HFF-Myc (cell line): ENCODE measurements at regions not wholly inside any gene's neighbourhood (a gene's known extent, or its start where the extent isn't known, plus 50 kb on each side); places are given as distances from the start of the nearest gene placed in this dataset.
A peak's percentile ranks its signal among the peaks of the same experiment; 100 is the strongest.

Experiments used
- DNase-seq: peaks from one replicate; pipeline ENCODE4 v3.0.0-alpha.2; 2011; ENCODE audit warnings: low read depth; ENCODE audit errors: extremely low read depth
- H3K4me3 ChIP-seq: replicated peaks from 2 replicates; pipeline ENCODE4 v1.5.1; 2011; ENCODE audit warnings: low read depth, mild to moderate bottlenecking, control low read depth, low read length
- TF ChIP-seq, protein P1 (sequence below): IDR thresholded peaks from 2 replicates; pipeline ENCODE4 v1.5.1; 2012; ENCODE audit warnings: mild to moderate bottlenecking, low read depth, low read length, control low read depth; ENCODE audit errors: missing control alignments

- TF ChIP-seq, protein P1, sequence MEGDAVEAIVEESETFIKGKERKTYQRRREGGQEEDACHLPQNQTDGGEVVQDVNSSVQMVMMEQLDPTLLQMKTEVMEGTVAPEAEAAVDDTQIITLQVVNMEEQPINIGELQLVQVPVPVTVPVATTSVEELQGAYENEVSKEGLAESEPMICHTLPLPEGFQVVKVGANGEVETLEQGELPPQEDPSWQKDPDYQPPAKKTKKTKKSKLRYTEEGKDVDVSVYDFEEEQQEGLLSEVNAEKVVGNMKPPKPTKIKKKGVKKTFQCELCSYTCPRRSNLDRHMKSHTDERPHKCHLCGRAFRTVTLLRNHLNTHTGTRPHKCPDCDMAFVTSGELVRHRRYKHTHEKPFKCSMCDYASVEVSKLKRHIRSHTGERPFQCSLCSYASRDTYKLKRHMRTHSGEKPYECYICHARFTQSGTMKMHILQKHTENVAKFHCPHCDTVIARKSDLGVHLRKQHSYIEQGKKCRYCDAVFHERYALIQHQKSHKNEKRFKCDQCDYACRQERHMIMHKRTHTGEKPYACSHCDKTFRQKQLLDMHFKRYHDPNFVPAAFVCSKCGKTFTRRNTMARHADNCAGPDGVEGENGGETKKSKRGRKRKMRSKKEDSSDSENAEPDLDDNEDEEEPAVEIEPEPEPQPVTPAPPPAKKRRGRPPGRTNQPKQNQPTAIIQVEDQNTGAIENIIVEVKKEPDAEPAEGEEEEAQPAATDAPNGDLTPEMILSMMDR = no peak
- no peak for DNase-seq
- H3K4me3 ChIP-seq = no peak overlapping the region
These were observed 530.6 kb downstream of the CCDC85A start for GRCh38 chr2:56714400-56714799.

DNA sequence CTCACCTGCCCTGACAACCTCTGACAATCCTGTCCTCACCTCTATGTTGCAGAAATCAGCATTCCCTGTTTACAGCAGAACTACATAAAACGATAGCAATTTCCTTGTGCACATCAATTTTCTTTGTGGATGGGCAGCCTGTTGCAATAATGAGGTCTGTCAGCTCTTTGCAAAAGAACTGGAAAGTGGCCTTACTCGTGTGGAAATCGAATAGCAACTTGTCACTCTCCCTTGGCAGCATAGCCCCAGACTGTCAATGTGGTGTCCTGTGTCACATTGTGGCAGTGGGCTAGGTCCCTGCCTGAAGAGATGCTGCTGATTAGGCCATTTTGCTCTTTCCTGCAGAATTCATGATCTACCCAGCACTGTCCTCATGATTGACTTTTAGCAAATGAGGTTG, 531.9 kb downstream of the CCDC85A start:
- TF ChIP-seq, protein P1 = no peak
- no peak for DNase-seq

DNA sequence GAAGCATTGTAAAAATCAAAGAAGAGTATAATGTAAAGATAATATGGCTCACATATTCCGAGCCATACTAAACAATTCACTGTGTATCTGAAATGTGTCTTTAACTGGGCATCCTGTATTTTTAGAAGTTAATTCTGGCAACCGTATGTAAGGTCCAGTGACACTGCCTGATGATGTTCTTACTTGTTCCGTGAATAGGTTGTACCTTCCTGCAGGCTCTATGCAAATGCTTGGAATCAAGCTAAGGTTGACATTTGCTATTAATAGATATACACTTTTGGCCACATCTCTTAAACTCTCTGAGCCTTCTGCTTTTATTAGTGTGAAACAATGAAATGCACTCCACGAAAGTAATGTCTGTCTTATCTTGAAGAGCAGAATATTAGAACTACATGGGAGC, 534.6 kb downstream of the CCDC85A start:
- no peak for DNase-seq
- no peak overlapping the region for H3K4me3 ChIP-seq
- TF ChIP-seq, protein P1 = no peak

More for the DNA sequence above, 531.9 kb downstream of the CCDC85A start:
- H3K4me3 ChIP-seq = no peak overlapping the region

DNA sequence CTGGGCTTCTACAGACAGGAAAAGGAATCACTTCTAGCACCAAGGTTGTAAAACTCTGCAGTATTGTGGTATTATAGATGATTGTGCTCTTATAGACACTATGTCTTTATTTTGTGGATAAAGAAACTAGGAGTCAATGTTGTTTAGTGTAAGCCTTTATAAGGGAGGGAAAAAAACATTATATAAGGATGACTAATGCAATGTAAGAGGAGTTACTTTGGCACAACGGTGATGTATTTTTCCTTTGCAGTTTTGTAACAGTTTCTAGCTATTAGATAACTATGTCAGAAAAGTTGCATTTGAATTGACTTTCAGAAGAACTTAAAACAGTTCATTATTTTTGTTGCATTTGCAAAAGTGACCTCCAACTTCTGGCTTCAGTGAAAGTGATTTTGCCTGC, 545.4 kb downstream of the CCDC85A start:
- H3K4me3 ChIP-seq = no peak overlapping the region
- TF ChIP-seq, protein P1 = no peak
- no peak for DNase-seq

DNA sequence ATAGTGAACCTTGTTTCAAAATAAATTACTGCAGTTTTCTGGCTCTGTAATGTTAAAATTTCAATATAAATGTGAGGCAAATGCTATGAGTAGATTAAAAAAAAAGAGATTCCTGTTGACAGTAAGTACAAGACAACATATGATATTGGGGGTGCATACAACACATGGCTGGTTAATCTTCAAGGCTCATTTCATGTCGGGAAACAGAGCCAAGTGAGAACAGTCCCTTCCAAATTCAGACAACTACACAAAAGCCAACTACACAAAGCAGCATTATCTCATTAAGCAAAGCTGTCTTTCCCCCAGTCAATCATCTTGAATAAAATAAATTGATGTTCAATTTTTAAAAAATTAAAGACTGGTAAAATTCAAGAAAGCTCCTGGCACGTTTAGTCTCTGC, 549.2 kb downstream of the CCDC85A start:
- TF ChIP-seq, protein P1 = no peak
- DNase-seq = no peak
- no peak overlapping the region for H3K4me3 ChIP-seq

DNA sequence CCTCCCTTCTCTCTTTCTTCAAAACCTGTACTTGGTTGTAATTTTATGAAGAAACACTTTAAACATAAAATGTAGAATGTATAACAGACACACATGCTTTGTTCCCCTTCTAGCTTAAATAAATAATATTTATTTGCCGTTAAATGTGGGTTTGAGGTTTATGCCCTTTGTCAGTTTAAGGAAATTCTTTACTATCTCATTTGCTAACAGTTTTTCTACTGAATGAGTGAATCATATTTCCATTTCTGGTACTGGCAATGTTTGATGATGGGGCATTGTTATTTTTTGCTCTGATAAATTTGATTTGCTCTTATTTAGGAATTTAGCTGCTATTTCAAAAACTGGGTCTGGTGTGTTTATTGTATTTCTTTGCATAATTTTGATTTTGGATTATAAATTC, 555.6 kb downstream of the CCDC85A start:
- TF ChIP-seq, protein P1 = no peak
- no peak for DNase-seq
- H3K4me3 ChIP-seq = no peak overlapping the region

DNA sequence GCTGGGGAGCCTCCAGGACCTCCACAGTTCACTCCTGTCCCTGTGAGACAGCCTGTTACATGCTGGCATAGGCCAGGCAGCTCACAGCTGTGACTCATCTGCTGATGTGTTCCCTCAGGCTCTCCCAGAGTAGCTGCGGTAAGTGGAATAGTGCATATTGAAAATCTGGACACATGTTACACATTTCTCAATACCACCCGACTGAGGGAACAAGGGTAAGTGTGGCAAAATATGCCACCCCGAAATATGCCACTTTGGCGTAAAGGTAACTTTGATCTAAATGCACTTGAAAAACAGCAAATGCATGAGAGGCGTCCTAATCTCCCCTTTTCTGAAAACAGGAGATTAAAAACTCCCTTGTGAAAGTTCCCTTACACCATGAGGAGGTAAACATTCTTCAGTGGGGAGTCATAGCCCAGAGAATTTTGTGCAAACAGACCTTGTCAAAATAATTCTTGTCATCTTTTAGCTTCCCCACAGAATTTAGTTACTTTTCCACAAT, 557.9 kb downstream of the CCDC85A start:
- TF ChIP-seq, protein P1 = no peak
- no peak overlapping the region for H3K4me3 ChIP-seq
- DNase-seq = peak; percentile 29
